ENCODE measurements at regions not wholly inside any gene's neighbourhood (a gene's known extent, or its start where the extent isn't known, plus 50 kb on each side); places are given as distances from the start of the nearest gene placed in this dataset.

GRCh38 chr9:88216126-88216995 lies 78.1 kb upstream of the SPATA31C2 start:
- TF ChIP-seq, protein P1, sequence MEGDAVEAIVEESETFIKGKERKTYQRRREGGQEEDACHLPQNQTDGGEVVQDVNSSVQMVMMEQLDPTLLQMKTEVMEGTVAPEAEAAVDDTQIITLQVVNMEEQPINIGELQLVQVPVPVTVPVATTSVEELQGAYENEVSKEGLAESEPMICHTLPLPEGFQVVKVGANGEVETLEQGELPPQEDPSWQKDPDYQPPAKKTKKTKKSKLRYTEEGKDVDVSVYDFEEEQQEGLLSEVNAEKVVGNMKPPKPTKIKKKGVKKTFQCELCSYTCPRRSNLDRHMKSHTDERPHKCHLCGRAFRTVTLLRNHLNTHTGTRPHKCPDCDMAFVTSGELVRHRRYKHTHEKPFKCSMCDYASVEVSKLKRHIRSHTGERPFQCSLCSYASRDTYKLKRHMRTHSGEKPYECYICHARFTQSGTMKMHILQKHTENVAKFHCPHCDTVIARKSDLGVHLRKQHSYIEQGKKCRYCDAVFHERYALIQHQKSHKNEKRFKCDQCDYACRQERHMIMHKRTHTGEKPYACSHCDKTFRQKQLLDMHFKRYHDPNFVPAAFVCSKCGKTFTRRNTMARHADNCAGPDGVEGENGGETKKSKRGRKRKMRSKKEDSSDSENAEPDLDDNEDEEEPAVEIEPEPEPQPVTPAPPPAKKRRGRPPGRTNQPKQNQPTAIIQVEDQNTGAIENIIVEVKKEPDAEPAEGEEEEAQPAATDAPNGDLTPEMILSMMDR (IDR thresholded peaks at IDR 0.05) = no peak
- TF ChIP-seq EP300 (IDR thresholded peaks at IDR 0.05) (no peak), POLR2AphosphoS5 (IDR thresholded peaks at IDR 0.05) (no peak)
